CD4-positive, alpha-beta T cell (primary cell): ENCODE measurements at regions not wholly inside any gene's neighbourhood (a gene's known extent, or its start where the extent isn't known, plus 50 kb on each side); places are given as distances from the start of the nearest gene placed in this dataset.

ENCODE experiments used
- ATAC-seq: fragments of 200-7000 bp; cut with Tn5 transposase; one replicate; pipeline ENCODE4 v1.10.0; 2022; ENCODE audit warnings: mild to moderate bottlenecking; ENCODE audit not compliant: poor library complexity
- CTCF ChIA-PET: fragments of 350-600 bp; sonication (Branson Sonifier 250); formaldehyde crosslinking; loops from one replicate; lab custom pipeline; 2021; ENCODE audit warnings: antibody characterized with exemption, inconsistent platforms; lab: Charles Lee
- POLR2A ChIA-PET: fragments of 350-600 bp; sonication (Branson Sonifier 250); formaldehyde crosslinking; loops from one replicate; lab custom pipeline; 2021; ENCODE audit warnings: antibody characterized with exemption, inconsistent platforms; lab: Charles Lee
- DNase-seq, 14 experiments: peaks; one replicate each; pipeline ENCODE4 v3.0.0-alpha.2; 2013 to 2020; ENCODE audit warnings: mixed read lengths in 2 of 14
- H3K27ac ChIP-seq, 2 donors: one replicate each; pipeline versions ENCODE4 v1.5.1 to v1.7.0; 2013; ENCODE audit warnings: low read length in 2 of 2, low read depth in 1 of 2, mild to moderate bottlenecking in 1 of 2
- H3K27me3 ChIP-seq, 2 experiments: 1 replicate in 1 of 2; 2 replicates in 1 of 2; pipeline versions ENCODE4 v1.6.1 to v1.7.0; 2013; ENCODE audit warnings: low read length in 2 of 2, control low read depth in 1 of 2, mild to moderate bottlenecking in 1 of 2, moderate library complexity in 1 of 2; ENCODE audit not compliant: insufficient read depth in 2 of 2, control insufficient read depth in 1 of 2
- H3K36me3 ChIP-seq: one replicate; pipeline ENCODE4 v1.6.1; 2013; ENCODE audit warnings: low read length, control low read depth; ENCODE audit not compliant: insufficient read depth
- H3K4me1 ChIP-seq: one replicate; pipeline ENCODE4 v1.6.1; 2013; ENCODE audit warnings: low read length, control low read depth; ENCODE audit not compliant: insufficient read depth
- H3K4me3 ChIP-seq: one replicate; pipeline ENCODE4 v1.5.1; 2013; ENCODE audit warnings: mild to moderate bottlenecking, low read length, moderate library complexity
- H3K9me3 ChIP-seq, 2 experiments: 1 replicate in 1 of 2; 2 replicates in 1 of 2; pipeline versions ENCODE4 v1.6.1 to v1.7.0; 2013; ENCODE audit warnings: low read length in 2 of 2, mild to moderate bottlenecking in 2 of 2, control low read depth in 1 of 2, moderate library complexity in 1 of 2; ENCODE audit not compliant: control insufficient read depth in 1 of 2, insufficient read depth in 1 of 2
- H3K27ac Mint-ChIP-seq: one replicate; pipeline ENCODE4 v1.8.0; 2020; ENCODE audit warnings: mixed read lengths
- H3K27me3 Mint-ChIP-seq: one replicate; pipeline ENCODE4 v1.8.0; 2021; ENCODE audit warnings: mixed read lengths
- H3K36me3 Mint-ChIP-seq: one replicate; pipeline ENCODE4 v1.8.0; 2021; ENCODE audit warnings: low read depth, mixed read lengths
- H3K4me1 Mint-ChIP-seq: one replicate; pipeline ENCODE4 v1.8.0; 2021; ENCODE audit warnings: low read depth, mixed read lengths
- H3K4me3 Mint-ChIP-seq: one replicate; pipeline ENCODE4 v1.8.0; 2020; ENCODE audit warnings: mild to moderate bottlenecking, mixed read lengths
- H3K9me3 Mint-ChIP-seq: one replicate; pipeline ENCODE4 v1.8.0; 2020; ENCODE audit warnings: mixed read lengths
- CTCF ChIP-seq: fragments of 200-600 bp; IDR thresholded peaks from one replicate; pipeline ENCODE4 v1.8.0; 2022; ENCODE audit warnings: antibody characterized with exemption, mild to moderate bottlenecking
- intact Hi-C, 2 experiments: fragments of 100-400 bp; cut with DNase I in 1 of 2; cut with micrococcal nuclease in 1 of 2; formaldehyde crosslinking; loops; one replicate each; pipeline versions ENCODE4 v1.15.1 to v1.9.0; 2023 to 2025; cut with DNase I, micrococcal nuclease

- no peak for ATAC-seq
- no peak for TF ChIP-seq CTCF
- Mint-ChIP-seq H3K9me3 (no peaks in the 10 kb centered on the region), H3K4me1 (peaks cover 6% of the 10 kb centered on the region), H3K27ac (no peak overlapping the region), H3K27me3 (peaks cover 25% of the 10 kb centered on the region), H3K4me3 (no peak overlapping the region), H3K36me3 (no peaks in the 10 kb centered on the region)
- Histone ChIP-seq H3K36me3 (no peaks in the 10 kb centered on the region), H3K27ac (no peak overlapping the region), H3K27me3 (peaks cover 0 to 1% of the 10 kb centered on the region in 2 experiments), H3K4me1 (no peaks in the 10 kb centered on the region), H3K9me3 (no peaks in the 10 kb centered on the region), H3K4me3 (no peak overlapping the region)
- intact Hi-C loops, result no loop called here
- ChIA-PET CTCF (no interaction called here), POLR2A (no interaction called here)
- no peak for DNase-seq
Observed at GRCh38 chr4:112905728-112906127, 143.7 kb upstream of the ANK2 start.

GRCh38 chr4:112908511-112908910 lies 140.9 kb upstream of the ANK2 start:
- Histone ChIP-seq H3K36me3 (no peaks in the 10 kb centered on the region), H3K27me3 (no peaks in the 10 kb centered on the region), H3K4me1 (no peaks in the 10 kb centered on the region), H3K4me3 (no peak overlapping the region), H3K27ac (no peak overlapping the region), H3K9me3 (no peaks in the 10 kb centered on the region)
- ATAC-seq (no peak), DNase-seq (no peak)
- POLR2A ChIA-PET, result no interaction called here
- no peak overlapping the region for H3K4me3 Mint-ChIP-seq
- H3K4me1 Mint-ChIP-seq, result peaks cover 6% of the 10 kb centered on the region
- H3K36me3 Mint-ChIP-seq, result no peaks in the 10 kb centered on the region
- H3K27me3 Mint-ChIP-seq, result peaks cover 12% of the 10 kb centered on the region
- CTCF ChIA-PET, result no interaction called here
- TF ChIP-seq CTCF, result no peak
- intact Hi-C loops, result no loop called here
- no peak overlapping the region for H3K27ac Mint-ChIP-seq
- H3K9me3 Mint-ChIP-seq, result no peaks in the 10 kb centered on the region

- peaks cover 10% of the 10 kb centered on the region for H3K27me3 Mint-ChIP-seq
- no peaks in the 10 kb centered on the region for H3K9me3 ChIP-seq
- H3K4me3 Mint-ChIP-seq, result no peak overlapping the region
- DNase-seq (no peak), ATAC-seq (no peak)
- no peaks in the 10 kb centered on the region for H3K27me3 ChIP-seq
- H3K27ac ChIP-seq, result no peak overlapping the region
- peaks cover 6% of the 10 kb centered on the region for H3K4me1 Mint-ChIP-seq
- no peak overlapping the region for H3K27ac Mint-ChIP-seq
- H3K4me1 ChIP-seq, result no peaks in the 10 kb centered on the region
- no peaks in the 10 kb centered on the region for H3K36me3 ChIP-seq
- no peaks in the 10 kb centered on the region for H3K36me3 Mint-ChIP-seq
- POLR2A ChIA-PET, result no interaction called here
- no peak overlapping the region for H3K4me3 ChIP-seq
- CTCF ChIA-PET, result interaction anchor here (0.6 kb wide), 1 partner anchor 62 kb away, joined by 3 read pairs; no protein-coding TSS in a partner anchor
- no peak for TF ChIP-seq CTCF
- intact Hi-C loops, result no loop called here
- no peaks in the 10 kb centered on the region for H3K9me3 Mint-ChIP-seq
Observed at GRCh38 chr4:112910109-112910736, 139.2 kb upstream of the ANK2 start.
